ENCODE measurements at regions not wholly inside any gene's neighbourhood (a gene's known extent, or its start where the extent isn't known, plus 50 kb on each side); places are given as distances from the start of the nearest gene placed in this dataset.
"Not testable (repeated sequence)": the region's sequence is repeated elsewhere in the genome, so short reads cannot be mapped to it uniquely, and the experiment has no call there.

- no peak for DNase-seq (ENCODE audit: low read depth)
Observed at GRCh38 chr6:11486959-11487358, 50.6 kb upstream of the TMEM170B start.

GRCh38 chr6:11486486-11486885 is 51.1 kb upstream of the TMEM170B start:
- DNase-seq (ENCODE audit: low read depth), result no peak

GRCh38 chr6:11486051-11486450 is 51.5 kb upstream of the TMEM170B start:
- no peak for DNase-seq (ENCODE audit: low read depth)

GRCh38 chr6:11485271-11485670 is 52.3 kb upstream of the TMEM170B start:
- DNase-seq (ENCODE audit: low read depth), result no peak

- DNase-seq (ENCODE audit: low read depth), result no peak
Observed at GRCh38 chr6:11484441-11484840, 53.1 kb upstream of the TMEM170B start.

GRCh38 chr6:11482616-11483015 is 54.9 kb upstream of the TMEM170B start:
- DNase-seq (ENCODE audit: low read depth), result no peak

- no peak for DNase-seq (ENCODE audit: low read depth)
Observed at GRCh38 chr6:11480541-11480940, 57.0 kb upstream of the TMEM170B start.

- no peak for DNase-seq (ENCODE audit: low read depth)
Observed at GRCh38 chr6:11479296-11479695, 58.3 kb upstream of the TMEM170B start.

GRCh38 chr6:11478586-11478985 is 59.0 kb upstream of the TMEM170B start:
- no peak for DNase-seq (ENCODE audit: low read depth)

- DNase-seq (ENCODE audit: low read depth), result no peak
Observed at GRCh38 chr6:11475016-11475415, 62.5 kb upstream of the TMEM170B start.

- DNase-seq (ENCODE audit: low read depth), result no peak
Observed at GRCh38 chr6:11473008-11473740, 64.4 kb upstream of the TMEM170B start.

- no peak for DNase-seq (ENCODE audit: low read depth)
Observed at GRCh38 chr6:11471261-11471660, 66.3 kb upstream of the TMEM170B start.

- DNase-seq (ENCODE audit: low read depth), result no peak
Observed at GRCh38 chr6:11469684-11470083, 67.9 kb upstream of the TMEM170B start.

GRCh38 chr6:11468271-11468670 is 69.3 kb upstream of the TMEM170B start:
- not testable (repeated sequence) for DNase-seq (ENCODE audit: low read depth)

- no peak for DNase-seq (ENCODE audit: low read depth)
Observed at GRCh38 chr6:11467364-11467763, 70.2 kb upstream of the TMEM170B start.

GRCh38 chr6:11463398-11463780 is 74.2 kb upstream of the TMEM170B start:
- DNase-seq (ENCODE audit: low read depth), result no peak

- no peak for DNase-seq (ENCODE audit: low read depth)
Observed at GRCh38 chr6:11462742-11463397, 74.7 kb upstream of the TMEM170B start.

- no peak for DNase-seq (ENCODE audit: low read depth)
Observed at GRCh38 chr6:11460837-11461661, 76.5 kb upstream of the TMEM170B start.

GRCh38 chr6:11460001-11460668 is 77.4 kb upstream of the TMEM170B start:
- DNase-seq (ENCODE audit: low read depth), result no peak

GRCh38 chr6:11459079-11459610 is 78.4 kb upstream of the TMEM170B start:
- DNase-seq (ENCODE audit: low read depth), result no peak

- DNase-seq (ENCODE audit: low read depth), result no peak
Observed at GRCh38 chr6:11458509-11458908, 79.0 kb upstream of the TMEM170B start.

- not testable (repeated sequence) for DNase-seq (ENCODE audit: low read depth)
Observed at GRCh38 chr6:11457422-11457821, 80.1 kb upstream of the TMEM170B start.

All from T follicular helper cell (primary cell).